HL-60 (cell line): ENCODE measurements at regions not wholly inside any gene's neighbourhood (a gene's known extent, or its start where the extent isn't known, plus 50 kb on each side); places are given as distances from the start of the nearest gene placed in this dataset.
"Not testable (repeated sequence)": the region's sequence is repeated elsewhere in the genome, so short reads cannot be mapped to it uniquely, and the experiment has no call there.

Experiments
- DNase-seq, 2 experiments: peaks; one replicate each; pipeline ENCODE4 v3.0.0-alpha.2; 2010 to 2020; ENCODE audit warnings: low read depth in 1 of 2, low spot score in 1 of 2
- H3K27ac ChIP-seq: fragments of 250-450 bp; sonication (Bioruptor Pico); replicated peaks from 2 replicates; pipeline ENCODE4 v1.5.1; 2020; ENCODE audit warnings: mild to moderate bottlenecking, moderate library complexity
- H3K27me3 ChIP-seq: fragments of 250-450 bp; sonication (Bioruptor Pico); 2 replicates; pipeline ENCODE4 v1.5.1; 2021; ENCODE audit warnings: mild to moderate bottlenecking, moderate library complexity; ENCODE audit not compliant: insufficient read depth, poor library complexity, severe bottlenecking
- H3K4me3 ChIP-seq: replicated peaks from 2 replicates; pipeline ENCODE4 v1.5.1; 2011; ENCODE audit warnings: mild to moderate bottlenecking, control low read depth, low read length; ENCODE audit not compliant: insufficient read depth
- GABPA ChIP-seq: IDR thresholded peaks from 2 replicates; pipeline ENCODE4 v1.6.1; 2012; ENCODE audit warnings: low read depth
- POLR2AphosphoS5 ChIP-seq: IDR thresholded peaks from 2 replicates; pipeline ENCODE4 v1.6.1; 2012; ENCODE audit warnings: low read depth
- SPI1 ChIP-seq: IDR thresholded peaks from 2 replicates; pipeline ENCODE4 v1.6.1; 2012; ENCODE audit warnings: low read depth, mild to moderate bottlenecking, borderline replicate concordance
- TF ChIP-seq, protein P1 (sequence below): IDR thresholded peaks from 2 replicates; pipeline ENCODE4 v1.6.1; 2012; ENCODE audit warnings: low read depth; ENCODE audit not compliant: insufficient replicate concordance
- TF ChIP-seq, protein P2 (sequence below): IDR thresholded peaks from one replicate; pipeline ENCODE4 v1.5.1; 2011; ENCODE audit warnings: low read length, control low read depth, inconsistent platforms; ENCODE audit not compliant: insufficient read depth

- TF ChIP-seq, protein P1, sequence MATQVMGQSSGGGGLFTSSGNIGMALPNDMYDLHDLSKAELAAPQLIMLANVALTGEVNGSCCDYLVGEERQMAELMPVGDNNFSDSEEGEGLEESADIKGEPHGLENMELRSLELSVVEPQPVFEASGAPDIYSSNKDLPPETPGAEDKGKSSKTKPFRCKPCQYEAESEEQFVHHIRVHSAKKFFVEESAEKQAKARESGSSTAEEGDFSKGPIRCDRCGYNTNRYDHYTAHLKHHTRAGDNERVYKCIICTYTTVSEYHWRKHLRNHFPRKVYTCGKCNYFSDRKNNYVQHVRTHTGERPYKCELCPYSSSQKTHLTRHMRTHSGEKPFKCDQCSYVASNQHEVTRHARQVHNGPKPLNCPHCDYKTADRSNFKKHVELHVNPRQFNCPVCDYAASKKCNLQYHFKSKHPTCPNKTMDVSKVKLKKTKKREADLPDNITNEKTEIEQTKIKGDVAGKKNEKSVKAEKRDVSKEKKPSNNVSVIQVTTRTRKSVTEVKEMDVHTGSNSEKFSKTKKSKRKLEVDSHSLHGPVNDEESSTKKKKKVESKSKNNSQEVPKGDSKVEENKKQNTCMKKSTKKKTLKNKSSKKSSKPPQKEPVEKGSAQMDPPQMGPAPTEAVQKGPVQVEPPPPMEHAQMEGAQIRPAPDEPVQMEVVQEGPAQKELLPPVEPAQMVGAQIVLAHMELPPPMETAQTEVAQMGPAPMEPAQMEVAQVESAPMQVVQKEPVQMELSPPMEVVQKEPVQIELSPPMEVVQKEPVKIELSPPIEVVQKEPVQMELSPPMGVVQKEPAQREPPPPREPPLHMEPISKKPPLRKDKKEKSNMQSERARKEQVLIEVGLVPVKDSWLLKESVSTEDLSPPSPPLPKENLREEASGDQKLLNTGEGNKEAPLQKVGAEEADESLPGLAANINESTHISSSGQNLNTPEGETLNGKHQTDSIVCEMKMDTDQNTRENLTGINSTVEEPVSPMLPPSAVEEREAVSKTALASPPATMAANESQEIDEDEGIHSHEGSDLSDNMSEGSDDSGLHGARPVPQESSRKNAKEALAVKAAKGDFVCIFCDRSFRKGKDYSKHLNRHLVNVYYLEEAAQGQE, result no peak
- TF ChIP-seq SPI1, result no peak
- TF ChIP-seq, protein P2, sequence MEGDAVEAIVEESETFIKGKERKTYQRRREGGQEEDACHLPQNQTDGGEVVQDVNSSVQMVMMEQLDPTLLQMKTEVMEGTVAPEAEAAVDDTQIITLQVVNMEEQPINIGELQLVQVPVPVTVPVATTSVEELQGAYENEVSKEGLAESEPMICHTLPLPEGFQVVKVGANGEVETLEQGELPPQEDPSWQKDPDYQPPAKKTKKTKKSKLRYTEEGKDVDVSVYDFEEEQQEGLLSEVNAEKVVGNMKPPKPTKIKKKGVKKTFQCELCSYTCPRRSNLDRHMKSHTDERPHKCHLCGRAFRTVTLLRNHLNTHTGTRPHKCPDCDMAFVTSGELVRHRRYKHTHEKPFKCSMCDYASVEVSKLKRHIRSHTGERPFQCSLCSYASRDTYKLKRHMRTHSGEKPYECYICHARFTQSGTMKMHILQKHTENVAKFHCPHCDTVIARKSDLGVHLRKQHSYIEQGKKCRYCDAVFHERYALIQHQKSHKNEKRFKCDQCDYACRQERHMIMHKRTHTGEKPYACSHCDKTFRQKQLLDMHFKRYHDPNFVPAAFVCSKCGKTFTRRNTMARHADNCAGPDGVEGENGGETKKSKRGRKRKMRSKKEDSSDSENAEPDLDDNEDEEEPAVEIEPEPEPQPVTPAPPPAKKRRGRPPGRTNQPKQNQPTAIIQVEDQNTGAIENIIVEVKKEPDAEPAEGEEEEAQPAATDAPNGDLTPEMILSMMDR, result no peak
- no peak for TF ChIP-seq POLR2AphosphoS5
- no peak for TF ChIP-seq GABPA
- H3K27me3 ChIP-seq, result no peaks in the 10 kb centered on the region
- no peak overlapping the region for H3K4me3 ChIP-seq
- no peak overlapping the region for H3K27ac ChIP-seq
- DNase-seq, result no peak
These were observed 1011.1 kb upstream of the HS3ST1 start for GRCh38 chr4:12439633-12440305.

- H3K4me3 ChIP-seq, H3K27ac ChIP-seq, H3K27me3 ChIP-seq, DNase-seq: not testable (repeated sequence)
These were observed 1002.6 kb upstream of the HS3ST1 start for GRCh38 chr4:12431259-12431658.

DNA sequence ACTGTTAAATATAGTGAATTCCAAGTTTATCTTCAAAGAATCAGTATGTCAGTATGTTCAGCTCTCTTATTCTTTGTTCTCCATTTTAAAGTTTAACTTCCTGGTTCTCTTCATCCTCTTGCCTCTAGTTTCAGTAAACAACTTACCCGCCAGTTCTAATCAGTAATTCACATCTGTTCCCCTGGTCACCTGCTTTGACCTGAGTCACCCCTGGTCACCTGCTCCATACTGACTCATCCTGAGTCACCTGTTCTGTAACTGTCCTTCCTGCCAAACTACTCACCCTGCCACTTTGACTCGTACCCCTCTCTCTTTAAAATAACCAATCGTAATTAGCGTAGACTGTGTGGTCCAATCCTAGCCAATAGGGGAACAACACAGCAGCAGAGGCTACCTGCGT, 992.7 kb upstream of the HS3ST1 start:
- no peak for TF ChIP-seq SPI1
- TF ChIP-seq, protein P1, result no peak
- TF ChIP-seq, protein P2, result no peak
- no peak for TF ChIP-seq GABPA
- no peak for TF ChIP-seq POLR2AphosphoS5
- Histone ChIP-seq H3K27ac (no peak overlapping the region), H3K27me3 (no peaks in the 10 kb centered on the region), H3K4me3 (no peak overlapping the region)
- no peak for DNase-seq

DNA sequence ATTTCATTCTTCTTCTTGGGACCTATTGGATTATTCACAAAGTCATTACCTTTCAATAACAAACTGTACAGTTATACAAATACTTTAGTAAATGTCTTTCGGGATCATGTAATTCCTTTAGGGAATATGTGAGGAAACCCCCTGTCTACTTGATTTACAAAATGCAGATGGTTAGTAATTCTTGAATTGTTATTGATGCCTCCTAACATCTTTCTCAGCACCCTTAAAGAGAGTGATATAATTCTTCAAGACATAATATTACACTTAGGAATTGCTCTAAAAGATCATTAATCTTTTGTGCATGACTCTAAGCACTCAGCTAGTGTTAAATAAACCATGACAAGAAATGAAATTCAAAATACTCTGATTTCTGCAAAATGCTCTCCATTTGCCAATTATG, 988.1 kb upstream of the HS3ST1 start:
- H3K27ac ChIP-seq, result no peak overlapping the region
- no peak for DNase-seq
- no peak overlapping the region for H3K4me3 ChIP-seq
- no peak for TF ChIP-seq POLR2AphosphoS5
- no peak for TF ChIP-seq GABPA
- TF ChIP-seq SPI1, result no peak
- TF ChIP-seq, protein P2, result no peak
- TF ChIP-seq, protein P1, result no peak
- no peaks in the 10 kb centered on the region for H3K27me3 ChIP-seq
